Prostate gland (tissue), 2 donors: ENCODE measurements at regions not wholly inside any gene's neighbourhood (a gene's known extent, or its start where the extent isn't known, plus 50 kb on each side); places are given as distances from the start of the nearest gene placed in this dataset.

Experiments used
- POLR2AphosphoS5 ChIP-seq: sonication (generic); formaldehyde crosslinking; IDR thresholded peaks from one replicate; pipeline ENCODE4 v1.6.1; 2017; ENCODE audit warnings: antibody characterized with exemption
- TF ChIP-seq, protein P1 (sequence below), 4 experiments: fragments of 200-600 bp in 2 of 4; fragments of 450-650 bp in 2 of 4; sonication (generic) in 2 of 4; IDR thresholded peaks; 1 replicate in 3 of 4; 2 replicates in 1 of 4; pipeline ENCODE4 v1.5.1; 2016 to 2019; ENCODE audit warnings: antibody characterized with exemption in 4 of 4, mild to moderate bottlenecking in 2 of 4, moderate library complexity in 2 of 4

DNA sequence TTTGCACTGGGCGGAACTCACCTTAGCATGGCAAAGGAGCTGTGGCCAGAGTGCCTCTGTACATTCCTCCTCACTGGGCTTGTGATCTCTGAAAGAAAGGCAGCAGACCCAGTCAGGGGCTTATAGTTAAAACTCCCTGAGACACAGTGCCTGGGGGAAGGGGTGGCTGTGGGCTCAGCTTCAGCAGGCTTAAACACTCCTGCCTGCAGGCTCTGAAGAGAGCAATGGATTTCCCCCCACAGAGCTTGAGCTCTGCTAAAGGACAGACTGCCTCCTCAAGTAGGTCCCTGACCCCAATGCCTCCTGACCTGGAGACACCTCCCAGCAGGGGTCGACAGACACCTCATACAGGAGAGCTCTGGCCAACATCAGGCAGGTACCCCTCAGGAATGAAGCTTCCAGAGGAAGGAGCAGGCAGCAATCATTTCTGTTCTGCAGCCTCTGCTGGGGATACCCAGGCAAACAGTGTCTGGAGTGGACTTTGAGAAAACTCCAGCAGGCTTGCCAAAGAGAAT lies 327.5 kb upstream of the SLC16A7 start:
- TF ChIP-seq, protein P1, sequence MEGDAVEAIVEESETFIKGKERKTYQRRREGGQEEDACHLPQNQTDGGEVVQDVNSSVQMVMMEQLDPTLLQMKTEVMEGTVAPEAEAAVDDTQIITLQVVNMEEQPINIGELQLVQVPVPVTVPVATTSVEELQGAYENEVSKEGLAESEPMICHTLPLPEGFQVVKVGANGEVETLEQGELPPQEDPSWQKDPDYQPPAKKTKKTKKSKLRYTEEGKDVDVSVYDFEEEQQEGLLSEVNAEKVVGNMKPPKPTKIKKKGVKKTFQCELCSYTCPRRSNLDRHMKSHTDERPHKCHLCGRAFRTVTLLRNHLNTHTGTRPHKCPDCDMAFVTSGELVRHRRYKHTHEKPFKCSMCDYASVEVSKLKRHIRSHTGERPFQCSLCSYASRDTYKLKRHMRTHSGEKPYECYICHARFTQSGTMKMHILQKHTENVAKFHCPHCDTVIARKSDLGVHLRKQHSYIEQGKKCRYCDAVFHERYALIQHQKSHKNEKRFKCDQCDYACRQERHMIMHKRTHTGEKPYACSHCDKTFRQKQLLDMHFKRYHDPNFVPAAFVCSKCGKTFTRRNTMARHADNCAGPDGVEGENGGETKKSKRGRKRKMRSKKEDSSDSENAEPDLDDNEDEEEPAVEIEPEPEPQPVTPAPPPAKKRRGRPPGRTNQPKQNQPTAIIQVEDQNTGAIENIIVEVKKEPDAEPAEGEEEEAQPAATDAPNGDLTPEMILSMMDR (IDR thresholded peaks at IDR 0.05), result no peak
- no peak for TF ChIP-seq POLR2AphosphoS5
